ENCODE measurements at regions not wholly inside any gene's neighbourhood (a gene's known extent, or its start where the extent isn't known, plus 50 kb on each side); places are given as distances from the start of the nearest gene placed in this dataset.

GRCh38 chr7:28309704-28310459, 102.4 kb upstream of the CREB5 start:
- TF ChIP-seq POLR2A (IDR thresholded peaks at IDR 0.05; ENCODE audit: low read depth, low read length) (no peak), POLR2AphosphoS5 (IDR thresholded peaks at IDR 0.05; ENCODE audit: low read depth, low read length) (no peak), TAF1 (IDR thresholded peaks at IDR 0.05; ENCODE audit: low read depth, low read length) (no peak), PAX5 (IDR thresholded peaks at IDR 0.05; ENCODE audit: insufficient read depth, low read length, severe bottlenecking) (no peak), POU2F2 (IDR thresholded peaks at IDR 0.05; ENCODE audit: low read depth, low read length) (no peak)
